GM18519 (cell line): ENCODE measurements at regions not wholly inside any gene's neighbourhood (a gene's known extent, or its start where the extent isn't known, plus 50 kb on each side); places are given as distances from the start of the nearest gene placed in this dataset.
"Not testable (repeated sequence)": the region's sequence is repeated elsewhere in the genome, so short reads cannot be mapped to it uniquely, and the experiment has no call there.

Experiments
- ATAC-seq: cut with Tn5 transposase; IDR thresholded peaks from one replicate; pipeline ENCODE4 v1.9.1; 2021; ENCODE audit warnings: mild to moderate bottlenecking, moderate library complexity; ENCODE audit not compliant: unreplicated experiment, low FRiP score

GRCh38 chr3:106421426-106421825 lies 552.6 kb upstream of the CBLB start:
- no peak for ATAC-seq

GRCh38 chr3:106421909-106422308 lies 553.1 kb upstream of the CBLB start:
- no peak for ATAC-seq

- no peak for ATAC-seq
Measured at GRCh38 chr3:106423321-106424225, 554.8 kb upstream of the CBLB start.

- no peak for ATAC-seq
Measured at GRCh38 chr3:106425026-106425425, 556.2 kb upstream of the CBLB start.

- no peak for ATAC-seq
Measured at GRCh38 chr3:106425916-106426315, 557.1 kb upstream of the CBLB start.

- ATAC-seq = no peak
Measured at GRCh38 chr3:106428565-106428994, 559.8 kb upstream of the CBLB start.

GRCh38 chr3:106431721-106432120 lies 562.9 kb upstream of the CBLB start:
- no peak for ATAC-seq

GRCh38 chr3:106435899-106436453 lies 567.2 kb upstream of the CBLB start:
- no peak for ATAC-seq

GRCh38 chr3:106438887-106439286 lies 570.1 kb upstream of the CBLB start:
- no peak for ATAC-seq

GRCh38 chr3:106440672-106441071 lies 571.9 kb upstream of the CBLB start:
- ATAC-seq = no peak

- no peak for ATAC-seq
Measured at GRCh38 chr3:106446271-106446670, 577.5 kb upstream of the CBLB start.

GRCh38 chr3:106447723-106448301 lies 579.0 kb upstream of the CBLB start:
- no peak for ATAC-seq

GRCh38 chr3:106448372-106448966 lies 579.7 kb upstream of the CBLB start:
- ATAC-seq = not testable (repeated sequence)

GRCh38 chr3:106452096-106452495 lies 583.3 kb upstream of the CBLB start:
- ATAC-seq = no peak

- ATAC-seq = no peak
Measured at GRCh38 chr3:106454497-106454896, 585.7 kb upstream of the CBLB start.

- ATAC-seq = peak; percentile 96
Measured at GRCh38 chr3:106457281-106458180, 588.7 kb upstream of the CBLB start.

GRCh38 chr3:106458952-106459351 lies 590.1 kb upstream of the CBLB start:
- no peak for ATAC-seq

- ATAC-seq = no peak
Measured at GRCh38 chr3:106466881-106467280, 598.1 kb upstream of the CBLB start.

- ATAC-seq = no peak
Measured at GRCh38 chr3:106473576-106474475, 605.0 kb upstream of the CBLB start.
